ENCODE measurements at regions not wholly inside any gene's neighbourhood (a gene's known extent, or its start where the extent isn't known, plus 50 kb on each side); places are given as distances from the start of the nearest gene placed in this dataset.
"Not testable (repeated sequence)": the region's sequence is repeated elsewhere in the genome, so short reads cannot be mapped to it uniquely, and the experiment has no call there.

GRCh38 chr4:66604192-66604591 lies 933.9 kb upstream of the EPHA5 start:
- DNase-seq (ENCODE audit: low read depth), result no peak

- no peak for DNase-seq (ENCODE audit: low read depth)
Observed at GRCh38 chr4:66602622-66603021, 932.3 kb upstream of the EPHA5 start.

- no peak for DNase-seq (ENCODE audit: low read depth)
Observed at GRCh38 chr4:66591968-66592367, 921.7 kb upstream of the EPHA5 start.

- DNase-seq (ENCODE audit: low read depth), result no peak
Observed at GRCh38 chr4:66590488-66591215, 920.4 kb upstream of the EPHA5 start.

- DNase-seq (ENCODE audit: low read depth), result no peak
Observed at GRCh38 chr4:66589183-66589582, 918.9 kb upstream of the EPHA5 start.

- no peak for DNase-seq (ENCODE audit: low read depth)
Observed at GRCh38 chr4:66585767-66586166, 915.5 kb upstream of the EPHA5 start.

GRCh38 chr4:66577922-66578321 lies 907.6 kb upstream of the EPHA5 start:
- DNase-seq (ENCODE audit: low read depth), result no peak

GRCh38 chr4:66575008-66575696 lies 904.9 kb upstream of the EPHA5 start:
- DNase-seq (ENCODE audit: low read depth), result peak; percentile 95

- peak; percentile 87 for DNase-seq (ENCODE audit: low read depth)
Observed at GRCh38 chr4:66574145-66574978, 904.1 kb upstream of the EPHA5 start.

GRCh38 chr4:66572949-66573348 lies 902.7 kb upstream of the EPHA5 start:
- peak; percentile 76 for DNase-seq (ENCODE audit: low read depth)

GRCh38 chr4:66571145-66571695 lies 900.9 kb upstream of the EPHA5 start:
- no peak for DNase-seq (ENCODE audit: low read depth)

GRCh38 chr4:66569228-66569627 lies 898.9 kb upstream of the EPHA5 start:
- DNase-seq (ENCODE audit: low read depth), result no peak

- no peak for DNase-seq (ENCODE audit: low read depth)
Observed at GRCh38 chr4:66568431-66568830, 898.1 kb upstream of the EPHA5 start.

GRCh38 chr4:66568001-66568400 lies 897.7 kb upstream of the EPHA5 start:
- no peak for DNase-seq (ENCODE audit: low read depth)

- no peak for DNase-seq (ENCODE audit: low read depth)
Observed at GRCh38 chr4:66567551-66567950, 897.3 kb upstream of the EPHA5 start.

GRCh38 chr4:66565801-66566200 lies 895.5 kb upstream of the EPHA5 start:
- peak; percentile 70 for DNase-seq (ENCODE audit: low read depth)

GRCh38 chr4:66564901-66565651 lies 894.8 kb upstream of the EPHA5 start:
- peak; percentile 93 for DNase-seq (ENCODE audit: low read depth)

GRCh38 chr4:66562276-66562806 lies 892.1 kb upstream of the EPHA5 start:
- DNase-seq (ENCODE audit: low read depth), result no peak

- not testable (repeated sequence) for DNase-seq (ENCODE audit: low read depth)
Observed at GRCh38 chr4:66561465-66562053, 891.3 kb upstream of the EPHA5 start.

- peak; percentile 34 for DNase-seq (ENCODE audit: low read depth)
Observed at GRCh38 chr4:66558651-66559050, 888.4 kb upstream of the EPHA5 start.

GRCh38 chr4:66556651-66557278 lies 886.5 kb upstream of the EPHA5 start:
- no peak for DNase-seq (ENCODE audit: low read depth)

All from ELR (cell line).